AG04449 (cell line): ENCODE measurements at regions not wholly inside any gene's neighbourhood (a gene's known extent, or its start where the extent isn't known, plus 50 kb on each side); places are given as distances from the start of the nearest gene placed in this dataset.

Source experiments
- CTCF ChIA-PET: fragments of 350-600 bp; formaldehyde crosslinking; extraction: SDS; loops from one replicate; lab custom pipeline; 2021; ENCODE audit warnings: antibody characterized with exemption; lab: Yijun Ruan, JAX
- POLR2A ChIA-PET: fragments of 400-600, 350-600 bp; formaldehyde crosslinking; extraction: SDS; loops from one replicate; lab custom pipeline; 2020; ENCODE audit warnings: antibody characterized with exemption, inconsistent platforms; lab: Yijun Ruan, JAX
- DNase-seq: peaks from one replicate; pipeline ENCODE4 v3.0.0-alpha.2; 2010; ENCODE audit warnings: low read depth, low spot score
- H3K4me3 ChIP-seq: 2 replicates; pipeline ENCODE4 v1.5.1; 2011; ENCODE audit warnings: low read depth, mild to moderate bottlenecking, control low read depth, low read length
- TF ChIP-seq, protein P1 (sequence below): IDR thresholded peaks from one replicate; pipeline ENCODE4 v1.5.1; 2011; ENCODE audit warnings: mild to moderate bottlenecking, moderate library complexity, low read length, control low read depth, inconsistent platforms; ENCODE audit not compliant: insufficient read depth; ENCODE audit errors: missing control alignments

DNA sequence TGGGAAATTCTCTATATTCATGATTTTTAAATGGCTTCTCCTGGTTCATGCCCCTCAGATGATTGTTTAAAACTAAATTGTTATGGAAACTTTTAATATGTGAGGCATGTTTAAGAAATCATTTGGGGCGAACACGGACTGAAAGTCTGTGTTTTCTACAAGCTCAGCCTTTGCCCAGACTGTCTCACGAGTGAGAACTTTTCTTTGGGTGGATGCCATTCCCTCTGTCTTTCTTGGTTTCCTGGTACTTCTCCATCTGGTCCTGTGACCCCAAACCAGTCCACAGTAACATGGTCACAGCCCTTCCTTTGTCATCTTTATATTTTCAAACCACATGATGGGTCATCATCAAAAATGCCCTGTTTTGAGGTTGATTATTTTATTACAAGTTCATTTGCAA, 186.6 kb upstream of the GNPDA2 start:
- no peak overlapping the region for H3K4me3 ChIP-seq
- TF ChIP-seq, protein P1, sequence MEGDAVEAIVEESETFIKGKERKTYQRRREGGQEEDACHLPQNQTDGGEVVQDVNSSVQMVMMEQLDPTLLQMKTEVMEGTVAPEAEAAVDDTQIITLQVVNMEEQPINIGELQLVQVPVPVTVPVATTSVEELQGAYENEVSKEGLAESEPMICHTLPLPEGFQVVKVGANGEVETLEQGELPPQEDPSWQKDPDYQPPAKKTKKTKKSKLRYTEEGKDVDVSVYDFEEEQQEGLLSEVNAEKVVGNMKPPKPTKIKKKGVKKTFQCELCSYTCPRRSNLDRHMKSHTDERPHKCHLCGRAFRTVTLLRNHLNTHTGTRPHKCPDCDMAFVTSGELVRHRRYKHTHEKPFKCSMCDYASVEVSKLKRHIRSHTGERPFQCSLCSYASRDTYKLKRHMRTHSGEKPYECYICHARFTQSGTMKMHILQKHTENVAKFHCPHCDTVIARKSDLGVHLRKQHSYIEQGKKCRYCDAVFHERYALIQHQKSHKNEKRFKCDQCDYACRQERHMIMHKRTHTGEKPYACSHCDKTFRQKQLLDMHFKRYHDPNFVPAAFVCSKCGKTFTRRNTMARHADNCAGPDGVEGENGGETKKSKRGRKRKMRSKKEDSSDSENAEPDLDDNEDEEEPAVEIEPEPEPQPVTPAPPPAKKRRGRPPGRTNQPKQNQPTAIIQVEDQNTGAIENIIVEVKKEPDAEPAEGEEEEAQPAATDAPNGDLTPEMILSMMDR, result no peak
- POLR2A ChIA-PET, result no interaction called here
- CTCF ChIA-PET, result interaction anchor here (1.1 kb wide), 1 partner anchor 15 kb away, joined by 3 read pairs; no protein-coding TSS in a partner anchor
- DNase-seq, result no peak

DNA sequence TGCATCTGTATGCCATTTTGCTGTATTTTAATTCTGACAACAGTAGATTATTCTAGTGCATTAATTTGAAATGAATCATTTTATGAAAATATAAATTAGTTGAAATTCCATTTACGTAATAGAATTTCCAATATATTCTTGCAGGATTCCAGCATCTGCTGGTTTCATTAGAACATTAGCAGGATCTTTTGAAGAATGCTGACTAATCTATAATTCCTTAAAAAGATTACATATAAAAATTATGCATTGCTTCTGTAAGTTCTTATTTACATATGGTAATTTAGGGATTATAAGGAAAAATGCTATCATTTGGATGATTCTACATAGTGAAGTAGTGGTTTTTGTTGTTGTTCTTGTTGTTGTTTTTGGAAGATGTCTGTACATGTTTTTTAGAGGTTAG, 182.2 kb upstream of the GNPDA2 start:
- no peak overlapping the region for H3K4me3 ChIP-seq
- TF ChIP-seq, protein P1, result no peak
- POLR2A ChIA-PET, result no interaction called here
- CTCF ChIA-PET, result no interaction called here
- no peak for DNase-seq

DNA sequence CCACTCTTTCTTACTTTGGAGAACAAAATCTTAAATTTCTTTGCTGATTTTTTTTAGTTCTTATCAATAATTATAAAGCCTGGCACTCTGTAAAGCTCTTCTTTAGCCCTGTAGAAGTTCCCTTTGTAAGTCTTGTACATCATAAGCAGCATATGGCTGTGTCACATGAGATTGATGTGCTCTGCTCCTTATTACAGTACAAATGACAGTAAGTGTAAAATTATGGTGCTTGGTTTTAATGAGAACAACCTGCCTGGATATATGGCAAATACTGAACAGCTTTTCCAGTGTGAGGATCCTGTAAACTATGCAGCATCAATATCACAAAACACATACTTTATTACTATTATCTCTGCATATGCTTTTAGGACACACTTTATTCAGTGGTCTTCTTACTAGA, 145.9 kb upstream of the GNPDA2 start:
- no peak for DNase-seq
- ChIA-PET POLR2A (no interaction called here), CTCF (no interaction called here)
- TF ChIP-seq, protein P1, result no peak
- no peak overlapping the region for H3K4me3 ChIP-seq

DNA sequence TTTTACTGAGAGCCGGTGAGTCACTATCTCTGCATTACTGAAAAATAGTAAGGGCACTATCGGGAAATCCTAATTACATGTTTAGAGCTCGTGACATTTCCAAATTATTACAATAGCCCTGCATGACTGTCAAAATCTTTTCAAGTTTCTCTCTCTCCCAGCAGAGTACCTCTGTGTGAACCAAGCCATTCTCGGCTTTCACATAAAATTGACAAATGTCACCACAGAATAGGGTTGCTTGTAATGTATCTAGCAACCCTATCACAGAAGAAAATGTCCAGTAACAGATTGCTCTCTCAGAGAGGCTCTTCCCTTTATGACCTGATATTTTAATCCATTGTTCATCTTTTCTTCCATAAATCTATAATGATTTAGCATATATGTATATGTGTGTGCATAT, 144.8 kb upstream of the GNPDA2 start:
- ChIA-PET POLR2A (no interaction called here), CTCF (no interaction called here)
- TF ChIP-seq, protein P1, result no peak
- H3K4me3 ChIP-seq, result no peak overlapping the region
- no peak for DNase-seq

DNA sequence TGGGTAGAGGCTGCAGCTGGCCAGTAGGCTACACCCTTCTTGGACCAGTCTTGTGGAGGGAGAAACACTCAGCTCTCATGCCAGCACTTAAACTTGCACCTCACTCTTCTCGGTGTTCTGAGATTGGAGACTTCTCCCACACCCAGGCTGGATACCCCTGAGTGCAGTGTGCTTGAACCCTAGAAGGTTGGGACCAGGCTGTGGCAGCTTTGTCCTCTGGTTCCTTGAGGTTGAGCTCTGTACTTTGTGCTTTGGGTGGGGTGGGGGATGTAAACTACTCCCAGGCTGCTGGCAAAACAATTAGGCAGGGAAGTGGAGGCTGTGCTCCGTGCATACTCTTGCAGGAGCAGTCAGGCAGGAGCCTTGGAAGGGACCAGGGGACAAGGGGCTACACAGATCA, 143.6 kb upstream of the GNPDA2 start:
- ChIA-PET POLR2A (no interaction called here), CTCF (no interaction called here)
- TF ChIP-seq, protein P1, result no peak
- no peak for DNase-seq
- no peak overlapping the region for H3K4me3 ChIP-seq

DNA sequence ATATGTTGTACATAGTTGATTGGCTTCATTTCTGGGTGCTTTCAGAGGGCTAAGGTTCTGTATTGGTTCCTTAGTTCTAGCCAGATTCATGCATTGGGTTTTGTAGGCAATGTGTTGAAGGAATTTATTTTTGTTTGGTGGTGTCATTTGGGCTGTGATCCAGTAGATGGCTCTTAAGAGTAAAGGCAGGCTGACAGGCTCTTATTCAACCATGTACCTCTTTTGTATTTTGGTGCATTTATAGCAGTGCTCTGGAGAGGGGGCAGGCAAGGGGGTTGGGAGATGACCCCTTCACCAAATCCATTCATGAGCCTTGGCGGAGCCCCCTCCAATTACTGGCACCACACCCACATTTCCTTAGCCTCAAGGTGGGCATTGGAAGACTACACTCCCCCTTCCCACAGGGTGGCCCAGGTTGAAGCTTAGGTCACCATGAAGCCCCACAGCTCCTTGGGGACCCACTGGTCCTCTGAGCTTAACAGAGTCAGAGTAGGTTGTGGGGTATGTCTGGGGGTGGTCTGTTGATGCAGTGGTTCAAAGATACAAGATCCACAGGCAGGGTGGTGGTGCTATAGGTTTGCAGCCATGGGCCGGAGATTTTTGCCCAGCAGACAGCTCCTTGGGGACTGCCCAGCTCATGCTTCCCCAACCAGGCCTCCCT, 143.0 kb upstream of the GNPDA2 start:
- no peak overlapping the region for H3K4me3 ChIP-seq
- ChIA-PET POLR2A (no interaction called here), CTCF (no interaction called here)

More for the DNA sequence above, 143.0 kb upstream of the GNPDA2 start:
- DNase-seq, result no peak
- TF ChIP-seq, protein P1, result no peak
